ENCODE measurements at regions not wholly inside any gene's neighbourhood (a gene's known extent, or its start where the extent isn't known, plus 50 kb on each side); places are given as distances from the start of the nearest gene placed in this dataset.

- H3K9me3 ChIP-seq (ENCODE audit: low read depth, low read length, poor library complexity, severe bottlenecking), result no peaks in the 10 kb centered on the region
- CTCF ChIA-PET, result no interaction called here
Measured at GRCh38 chr2:18125303-18125702, 246.8 kb downstream of the KCNS3 start.

DNA sequence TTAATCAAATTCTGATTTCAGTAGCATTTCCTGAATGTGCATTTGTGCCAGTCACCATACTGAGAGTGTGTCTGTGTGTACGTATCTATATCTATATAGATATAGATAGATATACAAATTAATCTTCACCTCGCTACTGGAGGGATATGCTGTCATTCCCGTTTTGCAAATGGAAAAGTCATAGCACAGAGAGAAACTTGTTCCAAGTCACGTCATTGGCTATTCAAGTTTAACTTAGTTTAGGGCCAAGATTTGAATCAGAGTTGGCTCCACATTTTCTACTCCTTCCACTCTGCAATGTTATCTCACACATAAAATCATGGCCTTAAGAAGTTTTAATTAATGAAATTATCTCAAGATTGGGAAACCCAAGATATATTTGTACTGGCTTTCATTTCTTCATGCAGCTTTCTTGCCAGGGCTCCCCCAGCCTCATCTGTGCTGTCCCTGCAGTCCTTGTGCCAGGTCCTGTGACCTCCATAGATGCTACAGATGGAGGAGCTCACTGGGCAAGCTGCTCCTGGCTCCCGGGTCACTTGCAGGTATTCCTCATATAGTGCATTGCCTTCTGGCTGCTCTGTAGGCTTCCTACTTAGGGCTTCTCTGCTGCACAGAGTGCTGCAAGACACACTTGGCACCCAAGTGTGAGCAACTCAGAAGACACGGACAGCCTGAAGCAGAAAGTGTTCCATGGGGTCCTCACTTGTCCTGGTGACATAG lies 245.8 kb downstream of the KCNS3 start:
- no peak overlapping the region for H3K27ac ChIP-seq (ENCODE audit: low read depth, low read length, poor library complexity, severe bottlenecking)
- no peak overlapping the region for H3K4me3 ChIP-seq (ENCODE audit: low read depth, low read length, poor library complexity, severe bottlenecking)
- no peaks in the 10 kb centered on the region for H3K9me3 ChIP-seq (ENCODE audit: low read depth, low read length, poor library complexity, severe bottlenecking)
- TF ChIP-seq, protein P1, sequence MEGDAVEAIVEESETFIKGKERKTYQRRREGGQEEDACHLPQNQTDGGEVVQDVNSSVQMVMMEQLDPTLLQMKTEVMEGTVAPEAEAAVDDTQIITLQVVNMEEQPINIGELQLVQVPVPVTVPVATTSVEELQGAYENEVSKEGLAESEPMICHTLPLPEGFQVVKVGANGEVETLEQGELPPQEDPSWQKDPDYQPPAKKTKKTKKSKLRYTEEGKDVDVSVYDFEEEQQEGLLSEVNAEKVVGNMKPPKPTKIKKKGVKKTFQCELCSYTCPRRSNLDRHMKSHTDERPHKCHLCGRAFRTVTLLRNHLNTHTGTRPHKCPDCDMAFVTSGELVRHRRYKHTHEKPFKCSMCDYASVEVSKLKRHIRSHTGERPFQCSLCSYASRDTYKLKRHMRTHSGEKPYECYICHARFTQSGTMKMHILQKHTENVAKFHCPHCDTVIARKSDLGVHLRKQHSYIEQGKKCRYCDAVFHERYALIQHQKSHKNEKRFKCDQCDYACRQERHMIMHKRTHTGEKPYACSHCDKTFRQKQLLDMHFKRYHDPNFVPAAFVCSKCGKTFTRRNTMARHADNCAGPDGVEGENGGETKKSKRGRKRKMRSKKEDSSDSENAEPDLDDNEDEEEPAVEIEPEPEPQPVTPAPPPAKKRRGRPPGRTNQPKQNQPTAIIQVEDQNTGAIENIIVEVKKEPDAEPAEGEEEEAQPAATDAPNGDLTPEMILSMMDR (conservative IDR thresholded peaks at IDR 0.05; ENCODE audit: low read depth, low read length), result no peak
- TF ChIP-seq EZH2 (IDR thresholded peaks at IDR 0.05; ENCODE audit: borderline replicate concordance, low read depth, low read length, poor library complexity, severe bottlenecking), result no peak
- no peaks in the 10 kb centered on the region for H3K27me3 ChIP-seq (replicated peaks; ENCODE audit: insufficient read depth, low read depth, low read length, poor library complexity)
- CTCF ChIA-PET, result no interaction called here
- H3K4me1 ChIP-seq (ENCODE audit: insufficient read depth, low read length, poor library complexity, severe bottlenecking), result no peaks in the 10 kb centered on the region
- POLR2A ChIA-PET (ENCODE audit: low non-redundant PET), result no interaction called here
- BruUV-seq (replicated peaks), result no TSS peak
- H3K36me3 ChIP-seq (ENCODE audit: insufficient read depth, low read length, poor library complexity, severe bottlenecking), result no peaks in the 10 kb centered on the region
- intact Hi-C loops (cut with micrococcal nuclease; ENCODE audit: unreplicated experiment), result no loop called here
- DNase-seq (ENCODE audit: low spot score), result no peak

More at GRCh38 chr2:18125303-18125702, 246.8 kb downstream of the KCNS3 start:
- Histone ChIP-seq H3K27ac (ENCODE audit: low read depth, low read length, poor library complexity, severe bottlenecking) (no peak overlapping the region), H3K4me3 (ENCODE audit: low read depth, low read length, poor library complexity, severe bottlenecking) (no peak overlapping the region), H3K36me3 (ENCODE audit: insufficient read depth, low read length, poor library complexity, severe bottlenecking) (no peaks in the 10 kb centered on the region), H3K4me1 (ENCODE audit: insufficient read depth, low read length, poor library complexity, severe bottlenecking) (no peaks in the 10 kb centered on the region), H3K27me3 (replicated peaks; ENCODE audit: insufficient read depth, low read depth, low read length, poor library complexity) (no peaks in the 10 kb centered on the region)
- no peak for DNase-seq (ENCODE audit: low spot score)
- BruUV-seq (replicated peaks), result no TSS peak
- TF ChIP-seq EZH2 (IDR thresholded peaks at IDR 0.05; ENCODE audit: borderline replicate concordance, low read depth, low read length, poor library complexity, severe bottlenecking), result no peak
- TF ChIP-seq, protein P1 (conservative IDR thresholded peaks at IDR 0.05; ENCODE audit: low read depth, low read length), result no peak
- intact Hi-C loops (cut with micrococcal nuclease; ENCODE audit: unreplicated experiment), result no loop called here
- POLR2A ChIA-PET (ENCODE audit: low non-redundant PET), result no interaction called here

DNA sequence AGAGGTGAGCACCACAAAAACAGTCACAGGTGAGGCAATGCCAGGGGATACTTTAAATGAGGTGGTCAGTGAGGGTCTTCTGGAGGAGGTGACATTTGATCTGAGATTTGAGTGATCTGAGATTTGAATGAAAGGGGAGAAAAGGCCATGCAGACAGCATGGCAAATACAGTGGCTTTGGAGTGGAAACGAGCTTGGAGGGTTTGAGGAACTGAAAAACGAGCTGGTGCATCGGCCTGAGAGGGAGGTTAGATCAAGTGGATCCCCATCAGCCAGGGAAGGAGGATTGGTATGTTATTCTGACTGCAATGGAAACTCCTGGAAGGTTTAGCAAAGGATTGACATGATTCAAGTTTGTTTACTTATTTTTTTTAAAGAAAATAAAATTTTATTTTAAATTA lies 245.1 kb downstream of the KCNS3 start:
- CTCF ChIA-PET, result no interaction called here

More for the DNA sequence above, 245.1 kb downstream of the KCNS3 start:
- no peak for DNase-seq (ENCODE audit: low spot score)
- Histone ChIP-seq H3K9me3 (ENCODE audit: low read depth, low read length, poor library complexity, severe bottlenecking) (no peaks in the 10 kb centered on the region), H3K27me3 (replicated peaks; ENCODE audit: insufficient read depth, low read depth, low read length, poor library complexity) (no peaks in the 10 kb centered on the region), H3K36me3 (ENCODE audit: insufficient read depth, low read length, poor library complexity, severe bottlenecking) (no peaks in the 10 kb centered on the region), H3K4me1 (ENCODE audit: insufficient read depth, low read length, poor library complexity, severe bottlenecking) (no peaks in the 10 kb centered on the region), H3K27ac (ENCODE audit: low read depth, low read length, poor library complexity, severe bottlenecking) (no peak overlapping the region), H3K4me3 (ENCODE audit: low read depth, low read length, poor library complexity, severe bottlenecking) (no peak overlapping the region)
- POLR2A ChIA-PET (ENCODE audit: low non-redundant PET), result no interaction called here
- no TSS peak for BruUV-seq (replicated peaks)
- no peak for TF ChIP-seq EZH2 (IDR thresholded peaks at IDR 0.05; ENCODE audit: borderline replicate concordance, low read depth, low read length, poor library complexity, severe bottlenecking)
- TF ChIP-seq, protein P1 (conservative IDR thresholded peaks at IDR 0.05; ENCODE audit: low read depth, low read length), result no peak
- intact Hi-C loops (cut with micrococcal nuclease; ENCODE audit: unreplicated experiment), result no loop called here

Measured in A673 (cell line).